Caco-2 (cell line): ENCODE measurements at regions not wholly inside any gene's neighbourhood (a gene's known extent, or its start where the extent isn't known, plus 50 kb on each side); places are given as distances from the start of the nearest gene placed in this dataset.

Source experiments
- BruUV-seq: library from RNA; stranded (reverse); fragments of 400-500 nt; replicated peaks from 2 replicates; lab custom pipeline; 2021; lab: Mats Ljungman, UMichigan
- CTCF ChIA-PET: fragments of 300-600 bp; sonication (Branson Sonifier 250); formaldehyde crosslinking; loops from one replicate; lab custom pipeline; 2022; ENCODE audit warnings: antibody characterized with exemption; lab: Charles Lee
- POLR2A ChIA-PET: fragments of 300-600 bp; sonication (Branson Sonifier 250); formaldehyde crosslinking; loops from one replicate; lab custom pipeline; 2022; ENCODE audit warnings: antibody characterized with exemption; lab: Charles Lee
- DNase-seq, 2 experiments: peaks; one replicate each; pipeline versions ENCODE4 v3.0.0 to v3.0.0-alpha.2; 2020 to 2022
- H3K27me3 ChIP-seq: replicated peaks from 2 replicates; pipeline ENCODE4 v1.6.0; 2011; ENCODE audit warnings: low read length; ENCODE audit not compliant: control insufficient read depth, insufficient read depth
- H3K36me3 ChIP-seq: 2 replicates; pipeline ENCODE4 v1.5.1; 2011; ENCODE audit warnings: low read length; ENCODE audit not compliant: control insufficient read depth, insufficient read depth
- H3K4me1 ChIP-seq: fragments of 250-450 bp; sonication (Bioruptor Pico); 2 replicates; pipeline ENCODE4 v1.5.1; 2020; ENCODE audit warnings: mild to moderate bottlenecking
- H3K4me3 ChIP-seq: 2 replicates; pipeline ENCODE4 v1.5.1; 2011; ENCODE audit warnings: low read depth, mild to moderate bottlenecking, control low read depth, low read length
- H3K9me3 ChIP-seq: fragments of 250-450 bp; sonication (Bioruptor Pico); 2 replicates; pipeline ENCODE4 v1.5.1; 2020; ENCODE audit warnings: mild to moderate bottlenecking, moderate library complexity
- H3K27ac Mint-ChIP-seq: one replicate; pipeline ENCODE4 v1.8.0; 2022; ENCODE audit warnings: mixed read lengths; ENCODE audit not compliant: unreplicated experiment
- H3K27me3 Mint-ChIP-seq: one replicate; pipeline ENCODE4 v1.8.0; 2022; ENCODE audit warnings: mixed read lengths; ENCODE audit not compliant: insufficient read depth, unreplicated experiment
- H3K36me3 Mint-ChIP-seq: one replicate; pipeline ENCODE4 v1.8.0; 2022; ENCODE audit warnings: mild to moderate bottlenecking, mixed read lengths; ENCODE audit not compliant: insufficient read depth, unreplicated experiment
- H3K4me1 Mint-ChIP-seq: one replicate; pipeline ENCODE4 v1.8.0; 2022; ENCODE audit warnings: low read depth, mixed read lengths; ENCODE audit not compliant: unreplicated experiment
- H3K4me3 Mint-ChIP-seq: one replicate; pipeline ENCODE4 v1.8.0; 2022; ENCODE audit warnings: mild to moderate bottlenecking, moderate library complexity, mixed read lengths; ENCODE audit not compliant: unreplicated experiment
- H3K9me3 Mint-ChIP-seq: one replicate; pipeline ENCODE4 v1.8.0; 2022; ENCODE audit warnings: mixed read lengths; ENCODE audit not compliant: unreplicated experiment
- intact Hi-C: fragments of 100-400 bp; cut with micrococcal nuclease; formaldehyde crosslinking; loops from one replicate; pipeline ENCODE4 v1.10.0; 2022; ENCODE audit not compliant: unreplicated experiment
- TF ChIP-seq, protein P1 (sequence below), 2 experiments: fragments of 200-600 bp in 1 of 2; IDR thresholded peaks; 1 replicate in 1 of 2; 2 replicates in 1 of 2; pipeline versions ENCODE4 v1.5.1 to v1.8.0; 2011 to 2022; ENCODE audit warnings: antibody characterized with exemption in 1 of 2, control low read depth in 1 of 2, inconsistent platforms in 1 of 2, low read depth in 1 of 2, low read length in 1 of 2, mild to moderate bottlenecking in 1 of 2, moderate library complexity in 1 of 2; ENCODE audit not compliant: insufficient read depth in 1 of 2, severe bottlenecking in 1 of 2, unreplicated experiment in 1 of 2

DNA sequence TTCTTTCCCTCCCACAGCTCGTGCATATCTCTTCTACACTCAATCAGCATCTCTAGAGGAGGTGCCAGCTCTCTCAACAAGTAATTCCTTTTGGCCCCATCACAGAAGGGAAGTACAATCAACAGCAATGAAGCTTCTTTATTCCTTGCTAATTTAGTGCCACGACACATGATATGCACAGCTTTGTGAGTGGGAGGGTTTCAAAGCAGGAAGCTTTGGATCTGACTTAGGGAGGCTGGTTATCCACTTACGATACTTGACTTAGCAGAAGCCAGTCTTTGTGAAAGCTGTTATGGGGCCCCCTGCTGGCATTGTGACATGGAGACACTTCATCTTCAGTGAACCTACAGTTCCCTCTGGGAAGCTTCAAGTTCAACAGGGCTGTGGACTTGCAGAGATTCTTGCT is 81.0 kb downstream of the TMEM100 start:
- Mint-ChIP-seq H3K36me3 (no peaks in the 10 kb centered on the region), H3K27ac (no peak overlapping the region), H3K27me3 (peaks cover 16% of the 10 kb centered on the region), H3K4me3 (no peak overlapping the region), H3K9me3 (no peaks in the 10 kb centered on the region), H3K4me1 (no peaks in the 10 kb centered on the region)
- Histone ChIP-seq H3K4me1 (no peaks in the 10 kb centered on the region; the same call in 1 of the 2 replicates), H3K36me3 (no peaks in the 10 kb centered on the region), H3K27me3 (no peaks in the 10 kb centered on the region), H3K4me3 (no peak overlapping the region), H3K9me3 (no peaks in the 10 kb centered on the region)
- no TSS peak for BruUV-seq
- ChIA-PET CTCF (interaction anchor here (0.6 to 1.4 kb wide), 4 partner anchors 40 to 115 kb away, joined by 3 to 6 read pairs (median 4); no protein-coding TSS in a partner anchor), POLR2A (no interaction called here)
- intact Hi-C loops = loop anchor here (1.0 kb wide), 1 partner anchor 115 kb away; no protein-coding TSS in a partner anchor
- TF ChIP-seq, protein P1, sequence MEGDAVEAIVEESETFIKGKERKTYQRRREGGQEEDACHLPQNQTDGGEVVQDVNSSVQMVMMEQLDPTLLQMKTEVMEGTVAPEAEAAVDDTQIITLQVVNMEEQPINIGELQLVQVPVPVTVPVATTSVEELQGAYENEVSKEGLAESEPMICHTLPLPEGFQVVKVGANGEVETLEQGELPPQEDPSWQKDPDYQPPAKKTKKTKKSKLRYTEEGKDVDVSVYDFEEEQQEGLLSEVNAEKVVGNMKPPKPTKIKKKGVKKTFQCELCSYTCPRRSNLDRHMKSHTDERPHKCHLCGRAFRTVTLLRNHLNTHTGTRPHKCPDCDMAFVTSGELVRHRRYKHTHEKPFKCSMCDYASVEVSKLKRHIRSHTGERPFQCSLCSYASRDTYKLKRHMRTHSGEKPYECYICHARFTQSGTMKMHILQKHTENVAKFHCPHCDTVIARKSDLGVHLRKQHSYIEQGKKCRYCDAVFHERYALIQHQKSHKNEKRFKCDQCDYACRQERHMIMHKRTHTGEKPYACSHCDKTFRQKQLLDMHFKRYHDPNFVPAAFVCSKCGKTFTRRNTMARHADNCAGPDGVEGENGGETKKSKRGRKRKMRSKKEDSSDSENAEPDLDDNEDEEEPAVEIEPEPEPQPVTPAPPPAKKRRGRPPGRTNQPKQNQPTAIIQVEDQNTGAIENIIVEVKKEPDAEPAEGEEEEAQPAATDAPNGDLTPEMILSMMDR (IDR thresholded peaks at IDR 0.05; ENCODE audit: insufficient read depth in 1 of 2, low read depth in 1 of 2, low read length in 1 of 2, severe bottlenecking in 1 of 2, unreplicated experiment in 1 of 2) = peak; percentile 60
- DNase-seq = peak; percentile 48 to 53

DNA sequence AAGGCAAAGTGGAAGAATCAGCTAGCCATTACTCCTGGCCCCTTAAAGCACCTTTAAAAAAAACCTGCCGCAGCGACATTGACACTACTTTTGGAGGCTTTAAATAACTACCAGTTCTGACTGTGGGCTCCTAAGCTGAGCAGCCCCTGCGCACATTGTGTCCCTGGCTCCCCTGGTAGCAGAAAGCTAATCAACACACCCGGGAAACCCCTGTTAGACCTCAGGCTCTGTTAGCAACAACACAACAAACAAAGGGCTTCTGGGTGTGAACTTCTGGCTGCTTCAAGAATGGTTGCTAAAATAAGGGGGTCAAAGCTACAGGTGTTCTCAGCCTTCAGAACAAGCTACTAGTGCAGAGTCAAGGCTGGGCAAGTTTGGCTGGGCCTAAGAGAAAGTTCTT is 83.6 kb downstream of the TMEM100 start:
- Histone ChIP-seq H3K4me3 (no peak overlapping the region), H3K27me3 (no peaks in the 10 kb centered on the region), H3K9me3 (no peaks in the 10 kb centered on the region), H3K36me3 (no peaks in the 10 kb centered on the region), H3K4me1 (no peaks in the 10 kb centered on the region; the same call in 1 of the 2 replicates)
- ChIA-PET POLR2A (no interaction called here), CTCF (no interaction called here)
- BruUV-seq = no TSS peak
- H3K27me3 Mint-ChIP-seq = peaks cover 18% of the 10 kb centered on the region
- TF ChIP-seq, protein P1 (IDR thresholded peaks at IDR 0.05; ENCODE audit: insufficient read depth in 1 of 2, low read depth in 1 of 2, low read length in 1 of 2, severe bottlenecking in 1 of 2, unreplicated experiment in 1 of 2) = no peak
- H3K9me3 Mint-ChIP-seq = no peaks in the 10 kb centered on the region
- H3K36me3 Mint-ChIP-seq = no peaks in the 10 kb centered on the region
- no peak overlapping the region for H3K4me3 Mint-ChIP-seq
- no peaks in the 10 kb centered on the region for H3K4me1 Mint-ChIP-seq
- H3K27ac Mint-ChIP-seq = no peak overlapping the region
- intact Hi-C loops = no loop called here
- DNase-seq = no peak

DNA sequence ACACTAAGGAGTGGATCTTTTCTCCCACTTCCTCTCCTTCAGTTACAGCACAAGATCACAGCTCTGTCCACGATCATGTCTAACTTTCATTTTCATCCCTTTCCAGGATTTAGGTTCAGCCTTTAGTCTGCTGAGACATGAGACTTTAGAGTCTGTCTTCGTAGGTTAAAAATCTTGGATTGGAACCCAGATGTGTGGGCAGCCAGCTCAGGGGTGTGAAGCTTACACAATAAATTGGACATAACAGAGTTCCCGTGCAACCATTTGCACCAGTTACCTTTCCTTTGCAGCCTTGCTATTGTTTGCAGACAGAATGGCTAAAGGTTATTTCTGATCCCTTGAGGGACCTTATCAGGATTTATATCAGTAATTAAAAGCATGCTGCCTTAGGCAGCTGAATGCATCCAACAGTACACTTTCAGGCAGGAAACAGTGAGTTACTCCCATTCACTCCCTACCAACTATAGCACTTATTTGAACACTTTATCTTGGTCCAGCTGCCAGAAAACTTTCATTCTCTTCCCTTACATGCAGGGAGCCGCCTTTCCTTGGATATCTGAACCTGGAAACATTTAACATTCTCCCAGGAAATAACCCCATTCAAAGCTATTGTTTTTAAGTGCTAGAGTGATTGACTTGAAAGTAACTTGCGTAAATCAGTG is 87.3 kb downstream of the TMEM100 start:
- ChIA-PET POLR2A (no interaction called here), CTCF (no interaction called here)
- intact Hi-C loops = no loop called here
- Mint-ChIP-seq H3K27ac (no peak overlapping the region), H3K36me3 (no peaks in the 10 kb centered on the region), H3K9me3 (no peaks in the 10 kb centered on the region), H3K4me1 (no peaks in the 10 kb centered on the region), H3K27me3 (peaks cover 19% of the 10 kb centered on the region), H3K4me3 (no peak overlapping the region)
- Histone ChIP-seq H3K36me3 (no peaks in the 10 kb centered on the region), H3K27me3 (no peaks in the 10 kb centered on the region), H3K4me1 (no peaks in the 10 kb centered on the region), H3K9me3 (no peaks in the 10 kb centered on the region), H3K4me3 (no peak overlapping the region)
- TF ChIP-seq, protein P1 (IDR thresholded peaks at IDR 0.05; ENCODE audit: insufficient read depth in 1 of 2, low read depth in 1 of 2, low read length in 1 of 2, severe bottlenecking in 1 of 2, unreplicated experiment in 1 of 2) = no peak
- no TSS peak for BruUV-seq
- no peak for DNase-seq
